ENCODE measurements at regions not wholly inside any gene's neighbourhood (a gene's known extent, or its start where the extent isn't known, plus 50 kb on each side); places are given as distances from the start of the nearest gene placed in this dataset.

DNA sequence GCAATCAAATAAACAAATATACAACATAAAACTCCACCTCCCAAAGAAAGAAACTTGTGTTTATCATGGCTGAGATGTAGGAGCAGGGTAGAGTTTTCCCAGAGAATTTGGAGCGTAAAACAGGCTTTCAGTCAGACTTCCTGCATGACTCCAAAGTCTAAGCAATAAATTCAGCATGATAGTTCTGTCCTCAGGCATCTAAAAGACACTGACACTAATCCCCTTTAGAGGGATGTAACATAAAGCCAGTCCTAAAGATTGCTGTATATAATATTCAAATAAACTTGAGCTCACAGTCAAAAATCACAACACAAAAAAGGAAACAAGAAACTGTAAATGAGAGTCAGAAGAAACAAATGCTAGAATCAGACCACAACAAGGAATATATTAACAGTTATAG, 234.4 kb downstream of the CENPW start:
- DNase-seq (ENCODE audit: low read depth) = no peak
- Histone ChIP-seq H3K4me3 (ENCODE audit: low read depth, low read length) (no peak overlapping the region), H3K36me3 (ENCODE audit: control insufficient read depth, insufficient read depth, low read length) (no peaks in the 10 kb centered on the region), H3K27me3 (ENCODE audit: control insufficient read depth, insufficient read depth, low read length) (no peaks in the 10 kb centered on the region)
- TF ChIP-seq, protein P1, sequence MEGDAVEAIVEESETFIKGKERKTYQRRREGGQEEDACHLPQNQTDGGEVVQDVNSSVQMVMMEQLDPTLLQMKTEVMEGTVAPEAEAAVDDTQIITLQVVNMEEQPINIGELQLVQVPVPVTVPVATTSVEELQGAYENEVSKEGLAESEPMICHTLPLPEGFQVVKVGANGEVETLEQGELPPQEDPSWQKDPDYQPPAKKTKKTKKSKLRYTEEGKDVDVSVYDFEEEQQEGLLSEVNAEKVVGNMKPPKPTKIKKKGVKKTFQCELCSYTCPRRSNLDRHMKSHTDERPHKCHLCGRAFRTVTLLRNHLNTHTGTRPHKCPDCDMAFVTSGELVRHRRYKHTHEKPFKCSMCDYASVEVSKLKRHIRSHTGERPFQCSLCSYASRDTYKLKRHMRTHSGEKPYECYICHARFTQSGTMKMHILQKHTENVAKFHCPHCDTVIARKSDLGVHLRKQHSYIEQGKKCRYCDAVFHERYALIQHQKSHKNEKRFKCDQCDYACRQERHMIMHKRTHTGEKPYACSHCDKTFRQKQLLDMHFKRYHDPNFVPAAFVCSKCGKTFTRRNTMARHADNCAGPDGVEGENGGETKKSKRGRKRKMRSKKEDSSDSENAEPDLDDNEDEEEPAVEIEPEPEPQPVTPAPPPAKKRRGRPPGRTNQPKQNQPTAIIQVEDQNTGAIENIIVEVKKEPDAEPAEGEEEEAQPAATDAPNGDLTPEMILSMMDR (IDR thresholded peaks at IDR 0.05; ENCODE audit: insufficient read depth, low read length, poor library complexity, severe bottlenecking) = no peak

DNA sequence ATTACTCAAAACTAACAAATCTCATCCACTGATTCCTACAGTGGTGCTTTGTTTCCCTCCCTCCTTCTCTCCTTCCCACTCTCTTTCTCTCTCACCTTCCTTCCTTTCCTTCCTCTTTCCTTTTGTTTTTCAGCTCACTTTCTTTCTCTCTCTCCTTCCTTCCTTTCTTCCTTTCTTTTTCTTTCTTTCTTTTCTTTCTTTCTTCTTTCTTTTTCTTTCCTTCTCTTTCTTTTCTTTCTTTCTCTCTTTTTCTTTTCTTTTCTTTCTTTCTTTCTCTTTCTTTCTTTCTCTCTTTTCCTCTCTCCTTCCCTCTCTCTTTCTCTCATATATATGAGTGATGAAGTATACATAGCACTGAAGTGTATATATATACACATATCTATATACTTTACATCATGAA, 241.4 kb downstream of the CENPW start:
- no peak for DNase-seq (ENCODE audit: low read depth)
- Histone ChIP-seq H3K4me3 (ENCODE audit: low read depth, low read length) (no peak overlapping the region), H3K27me3 (ENCODE audit: control insufficient read depth, insufficient read depth, low read length) (no peaks in the 10 kb centered on the region), H3K36me3 (ENCODE audit: control insufficient read depth, insufficient read depth, low read length) (no peaks in the 10 kb centered on the region)
- TF ChIP-seq, protein P1 (IDR thresholded peaks at IDR 0.05; ENCODE audit: insufficient read depth, low read length, poor library complexity, severe bottlenecking) = no peak

DNA sequence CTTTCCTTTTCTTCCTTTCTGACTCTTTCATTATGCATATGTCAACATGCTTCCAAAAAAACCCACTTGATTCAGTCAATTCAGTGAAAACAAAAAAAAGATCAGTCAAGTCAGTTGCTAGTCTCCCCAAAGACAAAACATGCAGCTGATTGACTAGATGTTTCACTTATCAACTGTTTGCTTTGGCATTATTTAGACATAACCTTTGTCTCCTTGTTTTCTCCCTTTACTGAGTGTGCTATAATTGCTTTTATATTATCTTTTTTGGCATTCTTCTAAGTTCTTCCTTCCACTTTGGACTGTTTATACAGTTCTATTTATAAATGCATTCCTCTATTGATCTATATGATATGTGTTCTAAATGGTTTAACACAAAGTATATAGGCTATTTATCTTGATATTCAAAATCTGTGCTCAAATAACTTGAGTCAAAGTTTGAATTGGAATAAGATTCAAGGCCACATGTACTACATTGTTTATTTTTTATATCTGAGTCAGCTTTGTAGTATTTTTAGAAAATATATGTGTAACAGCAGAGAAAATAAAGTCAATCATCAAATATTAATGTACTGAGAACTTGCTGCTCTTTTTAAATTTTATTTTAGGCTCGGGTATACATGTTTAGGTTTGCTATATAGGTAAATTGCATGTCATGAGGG, 260.5 kb downstream of the CENPW start:
- H3K4me3 ChIP-seq (ENCODE audit: low read depth, low read length) = no peak overlapping the region
- TF ChIP-seq, protein P1 (IDR thresholded peaks at IDR 0.05; ENCODE audit: insufficient read depth, low read length, poor library complexity, severe bottlenecking) = no peak
- H3K27me3 ChIP-seq (ENCODE audit: control insufficient read depth, insufficient read depth, low read length) = no peaks in the 10 kb centered on the region
- DNase-seq (ENCODE audit: low read depth) = no peak
- H3K36me3 ChIP-seq (ENCODE audit: control insufficient read depth, insufficient read depth, low read length) = no peaks in the 10 kb centered on the region

DNA sequence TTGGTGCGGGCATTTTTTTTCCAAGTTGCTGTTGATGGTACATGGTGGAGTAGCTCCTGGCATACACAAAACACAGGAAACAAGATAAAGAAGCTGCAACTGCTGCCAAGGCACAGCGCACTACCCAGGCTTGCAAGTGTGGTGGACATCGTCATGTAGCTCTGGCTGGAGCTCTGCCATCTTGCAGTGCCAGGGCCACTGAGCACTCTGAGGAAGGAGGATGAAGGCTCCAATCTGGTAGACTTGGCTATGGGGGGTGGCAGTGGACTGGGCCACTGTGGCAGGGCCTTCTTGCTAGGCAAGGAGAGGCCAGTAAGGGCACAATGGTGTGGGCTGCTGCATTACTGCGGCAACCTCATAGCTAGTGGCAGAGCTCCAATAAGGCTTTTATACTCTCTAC, 263.5 kb downstream of the CENPW start:
- Histone ChIP-seq H3K27me3 (ENCODE audit: control insufficient read depth, insufficient read depth, low read length) (no peaks in the 10 kb centered on the region), H3K36me3 (ENCODE audit: control insufficient read depth, insufficient read depth, low read length) (no peaks in the 10 kb centered on the region), H3K4me3 (ENCODE audit: low read depth, low read length) (no peak overlapping the region)
- no peak for DNase-seq (ENCODE audit: low read depth)
- TF ChIP-seq, protein P1 (IDR thresholded peaks at IDR 0.05; ENCODE audit: insufficient read depth, low read length, poor library complexity, severe bottlenecking) = no peak

DNA sequence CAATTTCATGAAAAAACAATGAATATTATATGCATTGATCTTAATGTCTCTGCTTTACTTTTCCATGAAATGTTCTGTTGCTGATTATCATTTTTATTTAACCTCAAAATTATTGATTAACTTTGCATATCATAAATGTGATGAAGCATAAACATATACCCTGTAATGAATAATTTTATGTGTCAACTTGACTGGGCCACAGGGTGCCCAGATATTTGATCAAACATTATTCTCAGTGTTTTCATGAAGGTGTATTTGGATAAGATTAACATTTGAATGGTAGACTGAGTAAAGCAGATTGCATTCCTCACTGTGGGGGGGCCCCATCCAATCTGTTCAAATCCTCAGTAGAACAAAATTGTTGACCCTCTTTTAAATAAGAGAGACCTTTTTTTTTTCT, 265.2 kb downstream of the CENPW start:
- Histone ChIP-seq H3K36me3 (ENCODE audit: control insufficient read depth, insufficient read depth, low read length) (no peaks in the 10 kb centered on the region), H3K27me3 (ENCODE audit: control insufficient read depth, insufficient read depth, low read length) (no peaks in the 10 kb centered on the region), H3K4me3 (ENCODE audit: low read depth, low read length) (no peak overlapping the region)
- no peak for DNase-seq (ENCODE audit: low read depth)
- TF ChIP-seq, protein P1 (IDR thresholded peaks at IDR 0.05; ENCODE audit: insufficient read depth, low read length, poor library complexity, severe bottlenecking) = no peak

DNA sequence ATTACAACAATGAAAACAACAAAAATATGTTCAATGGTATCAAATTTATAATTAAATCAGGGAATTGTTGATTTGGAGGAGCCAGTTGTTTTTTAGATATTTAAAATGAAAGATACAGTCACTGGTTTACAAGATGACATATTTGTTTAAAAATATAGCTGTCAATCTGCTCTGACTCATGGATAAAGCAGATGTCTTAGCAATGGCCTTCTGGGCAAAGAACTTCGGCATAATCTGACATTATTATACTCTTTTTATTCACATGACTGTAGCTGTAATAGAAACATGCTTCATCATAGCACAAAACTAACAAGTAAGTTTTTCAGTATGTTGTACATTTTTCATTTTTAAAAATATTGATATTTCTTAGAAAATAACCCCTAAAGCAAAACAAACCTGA, 267.4 kb downstream of the CENPW start:
- TF ChIP-seq, protein P1 (IDR thresholded peaks at IDR 0.05; ENCODE audit: insufficient read depth, low read length, poor library complexity, severe bottlenecking) = no peak
- DNase-seq (ENCODE audit: low read depth) = no peak
- Histone ChIP-seq H3K36me3 (ENCODE audit: control insufficient read depth, insufficient read depth, low read length) (no peaks in the 10 kb centered on the region), H3K4me3 (ENCODE audit: low read depth, low read length) (no peak overlapping the region), H3K27me3 (ENCODE audit: control insufficient read depth, insufficient read depth, low read length) (no peaks in the 10 kb centered on the region)

All from kidney epithelial cell (primary cell).